GM18507 (cell line): ENCODE measurements at regions not wholly inside any gene's neighbourhood (a gene's known extent, or its start where the extent isn't known, plus 50 kb on each side); places are given as distances from the start of the nearest gene placed in this dataset.
"Not testable (repeated sequence)": the region's sequence is repeated elsewhere in the genome, so short reads cannot be mapped to it uniquely, and the experiment has no call there.

Source experiments
- DNase-seq: peaks from one replicate; pipeline ENCODE4 v3.0.0; 2011; ENCODE audit warnings: low read depth; ENCODE audit not compliant: insufficient read length; ENCODE audit errors: extremely low spot score
- FAIRE-seq: peaks from 2 replicates; lab custom pipeline; 2011; peaks lifted over from hg19 to GRCh38; lab: Jason Lieb, UNC

DNA sequence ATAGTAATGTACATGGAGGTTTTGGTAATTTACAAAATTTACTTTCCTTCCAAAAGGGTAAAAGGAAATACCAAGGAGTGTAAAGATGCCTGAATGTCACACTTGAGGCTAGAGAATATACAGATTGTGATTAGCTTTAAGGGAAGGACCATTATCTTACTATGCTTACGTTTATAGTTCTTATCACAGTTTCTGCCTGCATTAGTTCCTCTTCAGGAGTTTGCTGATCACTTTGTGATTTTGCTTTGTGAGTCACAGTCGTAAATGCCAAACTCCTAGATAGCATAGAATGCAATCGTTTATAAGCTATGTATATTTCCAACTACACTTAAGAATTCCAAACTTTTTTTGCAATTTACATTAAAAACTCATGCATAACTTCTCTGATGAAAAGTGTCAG, 1034.6 kb downstream of the DIPK2A start:
- no peak for DNase-seq
- FAIRE-seq: no peak

DNA sequence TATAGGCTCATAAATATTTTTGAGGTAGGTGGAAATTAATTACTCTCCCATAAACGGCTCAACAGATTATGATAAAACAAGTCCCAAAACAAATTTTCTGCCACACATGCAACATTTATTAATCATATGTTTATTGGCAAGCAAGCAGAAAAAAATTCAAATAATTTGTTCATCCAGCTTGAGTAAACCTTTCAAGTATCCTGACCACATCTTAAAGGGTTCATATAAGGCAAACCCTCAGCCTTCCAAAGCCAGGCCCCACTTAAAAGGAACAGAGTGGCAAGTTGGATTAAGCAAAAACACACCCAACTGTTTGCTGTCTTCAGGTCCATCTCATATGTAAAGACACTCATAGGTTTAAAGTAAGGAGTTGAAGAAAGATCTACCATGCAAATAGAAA, 1042.3 kb downstream of the DIPK2A start:
- DNase-seq (no peak), FAIRE-seq (no peak)

DNA sequence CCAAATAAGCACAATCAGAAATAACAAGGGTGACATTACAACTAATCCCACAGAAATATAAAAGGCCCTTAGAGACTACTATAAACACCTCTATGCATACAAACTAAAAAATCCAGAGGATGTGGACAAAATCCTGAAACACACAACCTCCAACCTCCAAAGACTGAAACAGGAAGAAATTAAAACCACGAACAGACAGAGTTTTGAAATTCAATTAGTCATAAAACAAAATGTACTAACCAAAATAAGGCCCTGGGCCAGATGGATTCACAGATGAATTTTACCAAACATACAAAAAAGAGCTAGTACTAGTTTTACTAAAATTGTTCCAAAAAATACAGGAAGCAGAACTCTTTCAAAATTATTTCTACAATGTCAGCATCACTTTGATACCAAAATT, 1043.6 kb downstream of the DIPK2A start:
- no peak for FAIRE-seq
- no peak for DNase-seq

DNA sequence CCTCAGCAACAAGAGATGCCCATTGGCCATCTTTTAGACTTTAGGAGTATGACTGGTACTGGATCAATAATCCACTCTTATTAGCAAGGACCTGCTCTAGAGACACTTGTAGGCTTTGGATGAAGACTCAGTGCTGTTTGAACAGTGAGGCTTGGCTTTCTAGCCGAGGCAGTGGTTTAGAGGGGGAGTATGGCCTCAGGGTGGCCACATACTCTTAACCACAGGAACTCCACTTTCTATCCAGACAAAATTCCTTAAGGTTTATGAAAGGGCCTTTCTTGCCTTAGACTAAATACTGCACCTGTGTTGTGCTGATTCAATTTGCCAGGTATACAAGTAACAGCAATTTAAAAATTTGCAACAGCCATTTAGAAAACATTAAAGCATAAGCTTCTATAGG, 1046.3 kb downstream of the DIPK2A start:
- DNase-seq: no peak
- FAIRE-seq: no peak

DNA sequence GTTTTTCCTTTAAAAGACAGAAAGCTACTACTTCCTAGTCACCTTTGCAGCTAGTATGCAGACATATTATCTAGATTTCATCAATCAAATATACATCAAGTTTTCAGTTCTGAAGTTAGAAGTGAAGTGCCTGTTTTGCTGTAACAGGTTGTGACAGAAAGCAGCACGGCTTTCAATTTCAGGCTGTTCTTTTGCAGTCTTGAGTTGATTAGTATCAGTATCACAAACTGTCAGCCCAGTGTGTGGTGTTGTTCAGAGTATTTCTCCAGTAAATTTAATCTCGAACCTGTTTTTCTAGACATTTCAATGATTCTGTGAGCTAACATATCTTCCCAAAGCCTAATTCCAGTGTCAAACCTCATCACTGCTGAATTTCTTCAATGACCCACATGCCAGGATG, 1050.8 kb downstream of the DIPK2A start:
- no peak for DNase-seq
- no peak for FAIRE-seq

DNA sequence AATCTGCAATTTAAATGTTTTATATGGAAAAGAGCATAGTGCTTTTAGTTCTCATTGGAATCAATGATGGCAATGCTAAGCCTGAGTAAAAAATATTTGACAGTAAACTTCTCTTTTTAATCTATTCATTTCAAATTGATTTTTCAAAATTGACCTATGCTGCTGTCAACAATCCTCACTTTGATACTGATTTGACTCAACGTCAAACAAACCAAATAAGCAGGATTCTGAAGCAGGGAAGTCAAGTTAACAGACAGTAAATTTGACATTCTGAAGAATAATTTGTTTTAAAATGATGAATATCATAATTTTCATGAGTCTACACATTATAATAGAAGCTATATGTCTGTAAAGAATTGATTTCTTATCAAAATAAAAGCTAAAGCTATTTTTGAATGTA, 1053.1 kb downstream of the DIPK2A start:
- DNase-seq (no peak), FAIRE-seq (no peak)

DNA sequence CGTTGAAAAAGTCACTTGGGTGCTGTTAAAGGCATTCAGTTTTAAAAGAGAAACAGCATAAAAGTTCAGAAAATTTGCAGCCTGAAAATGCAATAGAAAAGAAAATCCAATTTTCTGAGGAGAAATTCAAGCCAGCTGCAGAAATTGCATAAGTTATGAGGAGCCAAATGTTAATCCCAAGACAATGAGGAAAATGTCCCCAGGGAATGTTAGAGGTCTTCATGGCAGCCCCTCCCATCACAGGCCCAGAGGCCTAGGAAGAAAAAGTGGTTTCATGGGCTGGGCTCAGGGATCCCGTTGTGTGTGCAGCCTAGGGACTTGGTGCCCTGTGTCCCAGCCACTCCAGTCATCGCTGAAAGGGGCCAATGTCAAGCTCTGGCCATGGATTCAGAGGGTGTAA, 1055.6 kb downstream of the DIPK2A start:
- DNase-seq, FAIRE-seq: not testable (repeated sequence)

DNA sequence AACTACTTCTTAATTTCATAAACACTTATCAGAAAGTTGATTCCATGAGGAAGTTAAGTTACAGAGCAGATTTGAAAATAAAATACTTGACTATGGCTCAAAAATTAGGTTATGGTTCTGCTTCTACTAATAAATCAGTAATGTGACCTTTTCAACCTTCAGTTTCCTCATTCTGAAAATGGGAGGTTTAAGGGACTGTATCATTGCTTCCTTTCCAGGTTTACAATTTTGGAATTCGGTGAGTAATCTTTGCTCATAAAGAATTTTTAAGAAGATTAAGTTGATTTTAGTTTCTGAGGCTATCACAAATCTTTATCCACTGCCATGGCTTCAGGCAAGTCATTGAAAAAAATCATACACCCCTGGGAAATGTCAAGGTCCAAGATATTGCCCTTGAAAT, 1061.2 kb downstream of the DIPK2A start:
- no peak for FAIRE-seq
- no peak for DNase-seq

DNA sequence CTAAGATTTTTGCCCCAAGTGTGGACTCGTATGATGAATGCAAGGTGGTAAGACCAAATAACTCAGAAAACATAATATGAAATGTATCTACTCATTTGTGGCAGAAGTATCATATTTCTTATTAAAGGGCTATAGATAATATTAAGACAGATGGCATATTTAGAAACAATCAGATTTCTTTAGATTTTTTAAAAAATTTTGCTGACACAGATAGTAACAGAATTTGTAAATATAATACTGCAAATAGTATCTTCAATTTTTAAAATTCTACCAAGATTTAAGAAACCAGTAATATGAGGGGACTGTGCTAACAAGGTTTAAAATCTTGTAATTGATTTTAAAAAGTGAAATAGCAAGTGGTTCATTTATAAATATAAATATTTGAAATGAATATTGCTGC, 1064.1 kb downstream of the DIPK2A start:
- FAIRE-seq (no peak), DNase-seq (no peak)

DNA sequence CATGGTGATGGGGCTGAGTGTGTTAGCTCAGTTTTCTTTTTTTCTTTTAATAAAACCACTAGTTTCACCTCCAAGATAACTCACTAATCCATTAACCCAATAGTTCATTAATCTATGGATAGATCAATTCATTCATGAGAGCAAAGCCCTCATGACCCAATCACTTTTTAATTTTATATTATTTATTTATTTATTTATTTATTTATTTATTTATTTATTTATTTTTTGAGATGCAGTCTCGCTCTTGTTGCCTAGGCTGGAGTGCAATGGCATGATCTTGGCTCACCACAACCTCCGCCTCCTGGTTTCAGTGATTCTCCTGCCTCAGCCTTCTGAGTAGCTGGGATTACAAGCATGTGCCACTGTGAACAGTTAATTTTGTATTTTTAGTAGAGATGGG, 1082.4 kb downstream of the DIPK2A start:
- FAIRE-seq: not testable (repeated sequence)

DNA sequence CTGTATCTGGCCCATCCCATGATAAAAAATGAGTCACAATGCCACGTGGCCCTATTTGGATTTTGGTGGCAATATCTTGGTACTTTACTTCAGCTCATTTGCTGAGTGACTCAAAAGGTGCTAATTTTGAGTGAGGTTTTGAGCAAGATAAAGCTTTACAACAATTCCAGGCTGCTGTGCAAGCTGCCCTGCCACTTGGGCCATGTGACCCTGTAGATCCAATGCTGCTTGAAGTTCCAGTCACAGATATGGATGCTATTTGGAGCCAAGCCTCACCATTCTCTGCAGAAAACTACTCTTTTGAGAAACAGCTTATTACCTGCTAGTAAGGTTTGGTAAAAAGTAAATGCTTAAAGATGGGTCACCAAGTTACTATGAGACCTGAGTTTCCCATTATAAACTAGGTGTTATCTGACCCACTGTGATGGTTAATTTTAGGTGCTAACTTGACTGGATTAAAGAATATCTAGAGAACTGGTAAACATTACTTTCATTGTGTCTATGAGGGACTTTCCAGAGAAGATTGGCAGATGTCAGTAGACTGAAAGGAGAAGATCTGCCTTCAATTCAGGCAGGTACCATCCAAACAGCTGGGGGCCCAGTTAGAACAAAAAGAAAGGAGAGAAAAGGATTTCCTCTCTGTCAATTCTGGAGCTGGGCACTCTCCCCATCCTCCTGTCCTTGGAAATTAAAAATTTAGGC, 1083.9 kb downstream of the DIPK2A start:
- FAIRE-seq (no peak), DNase-seq (no peak)

More for the DNA sequence above, 1082.4 kb downstream of the DIPK2A start:
- not testable (repeated sequence) for DNase-seq

DNA sequence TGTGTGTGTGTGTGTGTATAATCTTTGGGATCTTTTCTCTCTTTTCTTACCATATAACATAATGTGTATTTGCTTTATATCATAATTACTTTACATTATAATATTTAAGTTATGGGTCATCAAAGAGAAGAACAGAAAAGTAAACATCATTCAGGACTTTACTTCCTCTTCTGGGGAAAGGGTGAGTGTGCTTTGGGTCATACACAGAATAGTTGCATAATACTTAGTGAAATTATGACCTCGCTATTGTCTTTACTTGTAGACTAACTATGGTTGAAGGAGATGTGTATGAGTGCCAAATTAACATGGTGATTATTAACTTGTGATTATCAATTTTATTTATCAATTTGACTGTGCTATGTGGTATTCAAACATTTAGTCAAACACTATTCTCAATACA, 1086.9 kb downstream of the DIPK2A start:
- DNase-seq (no peak), FAIRE-seq (no peak)

DNA sequence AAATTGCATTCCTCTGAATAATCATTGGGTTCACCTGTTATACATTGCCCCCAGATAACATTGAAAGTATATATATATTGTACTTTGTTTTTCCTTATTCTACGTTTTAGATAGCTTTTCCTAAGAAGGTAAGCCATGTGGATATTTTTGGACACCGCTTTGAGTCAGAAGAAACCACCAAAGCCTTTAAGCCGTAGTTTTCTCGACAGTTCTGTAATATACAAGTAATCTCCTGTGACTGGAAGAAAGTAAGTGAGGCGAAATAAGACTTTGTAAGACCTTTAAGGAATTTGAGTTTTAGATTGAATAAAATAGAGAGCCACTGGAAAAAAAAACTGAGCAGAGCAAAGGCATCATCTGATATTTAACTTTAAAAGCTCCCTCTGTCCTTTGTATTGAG, 1092.0 kb downstream of the DIPK2A start:
- DNase-seq: no peak
- FAIRE-seq: no peak

DNA sequence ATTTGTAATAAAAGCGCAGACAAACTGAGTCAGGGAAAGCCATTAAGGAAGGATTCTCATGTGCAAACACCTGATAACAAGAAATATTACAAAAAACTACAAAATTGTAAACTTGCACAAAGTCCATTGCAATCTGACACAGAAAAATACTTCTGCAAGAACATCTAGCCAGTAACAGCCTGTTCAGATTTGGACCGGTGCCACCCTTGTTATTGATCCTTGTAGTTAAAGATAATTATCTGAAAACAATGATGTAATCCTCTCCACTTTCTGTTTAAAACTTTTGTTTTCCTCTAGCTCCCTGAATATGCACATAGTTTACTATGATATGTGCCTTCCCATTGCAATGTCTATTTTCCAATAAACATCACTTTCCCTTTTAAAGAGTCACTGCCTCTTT, 1090.2 kb downstream of the PLOD2 start:
- DNase-seq (no peak), FAIRE-seq (no peak)

DNA sequence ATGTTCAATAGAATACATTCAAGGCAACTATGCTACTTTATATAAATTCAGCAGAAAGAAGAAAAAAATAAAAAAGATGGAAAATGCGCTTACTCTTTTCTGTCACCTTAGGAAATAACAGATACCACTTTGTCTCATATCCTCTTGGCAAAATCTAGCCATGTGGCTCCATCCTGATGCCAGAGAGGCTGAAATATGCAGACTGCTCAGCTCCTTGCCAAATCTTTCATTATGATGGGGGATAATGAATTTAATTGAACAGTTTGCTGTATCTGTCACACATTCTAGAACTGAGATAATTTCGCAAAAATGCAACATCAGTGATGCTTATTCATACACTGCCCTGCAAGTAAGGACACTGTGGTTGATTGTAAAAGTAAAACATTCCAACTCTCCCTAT, 1081.5 kb downstream of the PLOD2 start:
- FAIRE-seq: no peak
- no peak for DNase-seq

DNA sequence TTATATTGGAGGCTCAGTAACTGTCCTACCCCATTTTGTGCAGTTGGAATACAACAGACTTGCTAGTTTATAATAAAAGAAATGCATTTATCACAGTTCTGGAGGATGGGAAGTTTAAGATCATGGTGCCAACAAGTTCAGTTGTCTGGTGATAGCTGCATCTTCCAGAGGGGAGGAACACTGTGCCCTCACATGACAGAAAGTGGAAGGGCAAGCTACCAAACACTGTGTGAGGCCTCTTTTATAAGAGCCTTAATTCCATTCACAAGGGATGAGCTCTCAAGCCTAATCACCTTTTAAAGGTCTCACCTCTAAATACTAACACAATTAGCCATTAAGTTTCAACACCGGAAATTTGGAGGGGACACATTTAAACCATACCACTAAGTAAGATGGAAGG, 1073.9 kb downstream of the PLOD2 start:
- FAIRE-seq (no peak), DNase-seq (no peak)

DNA sequence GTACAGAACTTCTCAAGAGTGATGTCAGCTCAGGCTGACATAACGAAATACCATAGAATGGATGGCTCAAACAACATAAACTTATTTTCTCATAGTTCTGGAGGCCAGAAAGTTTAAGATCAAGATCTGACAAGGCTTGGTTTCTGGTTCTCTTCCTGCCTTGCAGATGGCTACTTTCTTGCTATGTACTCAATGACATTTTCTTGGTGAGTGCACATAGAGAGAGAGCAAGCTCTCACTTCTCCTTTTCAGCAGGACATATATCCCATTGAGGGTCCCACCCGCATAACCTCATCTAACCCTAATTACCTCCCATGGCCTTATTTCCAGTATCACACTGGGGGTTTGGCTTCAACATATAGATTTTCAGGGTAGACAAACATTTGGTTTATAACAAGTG, 1072.1 kb downstream of the PLOD2 start:
- peak; percentile 67 for FAIRE-seq

DNA sequence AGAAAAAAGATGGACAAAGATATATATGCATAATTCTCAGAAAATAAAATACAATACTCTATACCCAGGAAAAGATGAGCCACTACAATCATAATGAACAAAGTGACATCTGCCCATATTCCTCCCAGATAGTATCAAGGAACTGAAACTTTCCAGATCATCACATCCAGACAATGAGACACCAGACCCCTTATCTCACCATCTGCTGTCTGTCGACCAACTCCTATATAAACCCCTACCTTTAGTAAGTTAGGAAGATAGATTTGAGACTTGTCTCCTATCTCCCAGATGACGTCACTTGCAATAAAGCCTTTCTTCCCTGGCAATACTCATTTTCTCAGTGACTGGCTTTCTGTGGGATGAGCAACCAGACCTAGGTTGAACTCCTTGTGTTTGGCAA, 1071.6 kb downstream of the PLOD2 start:
- DNase-seq (no peak), FAIRE-seq (peak; percentile 5)

More for the DNA sequence above, 1072.1 kb downstream of the PLOD2 start:
- no peak for DNase-seq

DNA sequence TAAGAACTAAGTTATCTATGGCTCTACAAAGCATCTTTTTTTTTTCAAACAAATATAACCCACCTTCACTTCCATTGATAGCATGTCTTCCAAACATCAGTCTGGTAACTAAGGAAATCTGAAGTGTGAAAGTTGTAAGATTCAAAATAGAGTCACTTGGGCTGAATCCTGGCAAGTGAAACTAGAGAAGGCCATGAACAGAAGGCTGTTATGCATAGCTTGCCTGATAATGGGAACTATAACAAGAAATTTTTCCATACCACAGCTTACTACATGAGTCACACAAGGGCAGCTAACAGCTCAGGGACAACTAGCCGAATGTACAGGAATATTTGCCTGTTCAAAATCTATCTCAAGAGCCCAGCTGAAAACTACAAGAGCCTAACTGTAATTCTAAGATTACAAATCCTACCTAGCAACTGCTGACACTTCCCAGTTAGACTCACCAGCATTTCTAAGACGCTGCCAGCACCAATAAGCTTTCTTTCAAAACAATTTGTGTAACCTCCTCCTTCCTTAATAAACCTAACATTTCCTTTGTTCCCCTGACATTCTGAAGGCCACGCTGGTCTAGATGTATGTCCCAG, 1066.5 kb downstream of the PLOD2 start:
- peak; percentile 41 for FAIRE-seq
- DNase-seq: no peak

DNA sequence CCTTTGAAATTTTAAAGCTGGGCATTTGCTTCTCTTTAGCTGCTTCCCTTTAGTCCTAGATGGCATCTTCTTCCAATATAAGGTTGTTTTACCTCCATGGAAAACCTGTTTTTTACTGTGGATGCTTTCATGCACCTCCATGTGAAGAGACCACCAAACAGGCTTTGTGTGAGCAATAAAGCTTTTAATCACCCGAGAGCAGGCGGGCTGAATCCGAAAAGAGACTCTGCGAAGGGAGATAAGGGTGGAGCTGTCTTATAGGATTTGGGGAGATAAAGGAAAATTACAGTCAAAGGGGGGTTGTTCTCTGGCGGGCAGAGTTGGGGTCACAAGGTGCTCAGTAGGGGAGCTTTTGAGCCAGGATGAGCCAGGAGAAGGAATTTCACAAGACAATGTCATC, 1049.8 kb downstream of the PLOD2 start:
- not testable (repeated sequence) for FAIRE-seq, DNase-seq

DNA sequence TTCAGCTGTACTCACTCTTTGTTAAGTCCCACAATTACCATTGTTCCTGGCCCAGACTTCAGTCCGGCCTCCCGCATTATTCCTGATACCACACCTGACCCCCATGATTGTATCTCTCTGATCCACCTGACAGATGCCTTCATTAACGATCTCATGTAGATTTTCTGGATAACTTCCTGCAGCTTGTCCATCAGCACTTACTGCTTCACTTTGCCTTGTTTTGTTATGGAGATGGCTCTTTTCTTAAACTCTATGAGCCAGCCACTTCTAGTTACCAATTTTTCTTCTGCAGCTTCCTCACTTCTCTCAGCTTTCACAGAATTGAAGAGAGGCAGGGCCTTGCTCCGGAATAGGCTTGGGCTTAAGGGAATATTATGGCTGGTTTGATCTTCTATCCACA, 1044.2 kb downstream of the PLOD2 start:
- DNase-seq: no peak
- no peak for FAIRE-seq
